ENCODE measurements at regions not wholly inside any gene's neighbourhood (a gene's known extent, or its start where the extent isn't known, plus 50 kb on each side); places are given as distances from the start of the nearest gene placed in this dataset.

DNA sequence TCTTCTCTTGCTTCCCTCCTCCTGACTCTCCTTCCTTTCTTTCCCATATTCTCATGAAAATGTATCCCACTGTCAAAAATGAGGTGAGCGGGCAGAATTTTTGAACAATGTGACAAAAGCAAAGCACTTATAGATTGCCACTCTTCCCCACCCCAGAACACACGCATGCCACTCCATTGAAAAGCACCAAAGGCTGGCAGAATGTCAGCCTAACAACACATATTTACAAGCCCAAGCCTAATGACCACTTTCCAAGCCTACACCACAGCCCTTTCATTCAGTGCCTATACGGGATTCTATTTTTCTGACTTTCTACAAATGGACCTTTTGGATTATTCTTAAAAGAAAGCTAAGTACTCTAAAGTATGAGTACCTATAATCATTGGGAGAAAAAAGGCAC is 62.9 kb upstream of the METAP2 start:
- TF ChIP-seq, protein P1, sequence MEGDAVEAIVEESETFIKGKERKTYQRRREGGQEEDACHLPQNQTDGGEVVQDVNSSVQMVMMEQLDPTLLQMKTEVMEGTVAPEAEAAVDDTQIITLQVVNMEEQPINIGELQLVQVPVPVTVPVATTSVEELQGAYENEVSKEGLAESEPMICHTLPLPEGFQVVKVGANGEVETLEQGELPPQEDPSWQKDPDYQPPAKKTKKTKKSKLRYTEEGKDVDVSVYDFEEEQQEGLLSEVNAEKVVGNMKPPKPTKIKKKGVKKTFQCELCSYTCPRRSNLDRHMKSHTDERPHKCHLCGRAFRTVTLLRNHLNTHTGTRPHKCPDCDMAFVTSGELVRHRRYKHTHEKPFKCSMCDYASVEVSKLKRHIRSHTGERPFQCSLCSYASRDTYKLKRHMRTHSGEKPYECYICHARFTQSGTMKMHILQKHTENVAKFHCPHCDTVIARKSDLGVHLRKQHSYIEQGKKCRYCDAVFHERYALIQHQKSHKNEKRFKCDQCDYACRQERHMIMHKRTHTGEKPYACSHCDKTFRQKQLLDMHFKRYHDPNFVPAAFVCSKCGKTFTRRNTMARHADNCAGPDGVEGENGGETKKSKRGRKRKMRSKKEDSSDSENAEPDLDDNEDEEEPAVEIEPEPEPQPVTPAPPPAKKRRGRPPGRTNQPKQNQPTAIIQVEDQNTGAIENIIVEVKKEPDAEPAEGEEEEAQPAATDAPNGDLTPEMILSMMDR (IDR thresholded peaks at IDR 0.05; ENCODE audit: low read depth, low read length), result no peak
- DNase-seq (ENCODE audit: low read depth in 2 of 2), result no peak
- no peak overlapping the region for H3K4me3 ChIP-seq (replicated peaks in 1 of 2; ENCODE audit: low read depth in 2 of 2, low read length in 2 of 2)

DNA sequence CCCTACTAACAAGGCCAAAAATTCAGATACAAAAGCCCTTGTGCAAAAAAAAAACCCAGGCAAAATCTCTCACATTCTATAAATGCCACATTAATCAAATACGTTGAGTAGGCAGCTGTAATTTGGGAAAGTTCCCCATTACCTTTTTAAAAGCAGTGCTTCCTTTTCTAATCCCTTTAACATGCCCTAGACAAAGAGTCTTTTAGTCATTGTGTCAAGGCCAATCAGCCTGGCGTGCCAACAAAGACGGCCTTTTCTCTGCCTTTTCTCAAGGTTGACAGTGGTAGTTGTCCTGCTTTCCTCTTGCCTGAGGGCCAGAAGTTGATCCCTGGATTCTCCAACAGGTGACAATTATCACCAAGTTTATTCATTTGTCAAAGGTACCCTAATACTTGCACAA is 62.5 kb upstream of the METAP2 start:
- no peak for DNase-seq (ENCODE audit: low read depth in 2 of 2)
- no peak overlapping the region for H3K4me3 ChIP-seq (replicated peaks in 1 of 2; ENCODE audit: low read depth in 2 of 2, low read length in 2 of 2)
- TF ChIP-seq, protein P1 (IDR thresholded peaks at IDR 0.05; ENCODE audit: low read depth, low read length), result no peak

DNA sequence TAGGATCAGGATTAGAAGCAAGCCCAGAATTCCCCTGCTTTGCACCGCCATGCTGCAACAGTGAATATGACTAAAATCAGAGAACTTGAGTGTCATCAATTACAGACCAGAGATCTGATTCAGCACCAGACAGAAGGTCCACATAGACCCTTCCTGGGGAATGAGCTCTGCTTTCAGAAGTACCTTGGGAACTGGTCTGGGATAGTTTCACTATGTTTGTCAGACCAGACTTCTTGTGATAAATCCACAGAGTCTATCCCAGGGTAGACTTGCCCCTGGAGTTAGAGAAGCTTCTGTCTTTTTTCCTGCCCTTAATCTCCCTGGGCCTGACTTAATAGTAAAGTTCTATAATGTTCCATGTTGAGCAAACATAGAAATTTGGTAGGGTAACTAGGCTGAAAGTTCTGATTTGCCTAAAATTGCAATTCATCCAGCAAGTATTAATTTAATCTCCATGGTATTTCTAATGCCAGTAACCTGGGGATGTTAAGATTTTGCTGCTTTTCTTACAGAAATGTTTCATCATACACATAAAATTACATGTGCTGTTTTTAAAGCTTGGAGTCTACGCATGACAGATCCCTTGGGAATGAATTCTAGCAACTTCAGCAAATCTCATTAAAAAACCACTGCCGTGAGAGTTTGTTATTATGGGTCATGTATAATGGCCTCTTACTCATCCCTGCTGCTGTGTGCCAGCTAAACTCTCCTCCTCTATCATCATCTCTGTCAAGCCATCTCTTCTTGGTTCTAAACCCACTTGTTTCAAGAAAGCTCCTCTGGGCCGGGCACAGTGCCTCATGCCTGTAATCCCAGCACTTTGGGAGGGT is 61.3 kb upstream of the METAP2 start:
- no peak overlapping the region for H3K4me3 ChIP-seq (replicated peaks in 1 of 2; ENCODE audit: low read depth in 2 of 2, low read length in 2 of 2)
- DNase-seq (ENCODE audit: low read depth in 2 of 2), result peak; percentile 82 to 92
- TF ChIP-seq, protein P1 (IDR thresholded peaks at IDR 0.05; ENCODE audit: low read depth, low read length), result no peak

DNA sequence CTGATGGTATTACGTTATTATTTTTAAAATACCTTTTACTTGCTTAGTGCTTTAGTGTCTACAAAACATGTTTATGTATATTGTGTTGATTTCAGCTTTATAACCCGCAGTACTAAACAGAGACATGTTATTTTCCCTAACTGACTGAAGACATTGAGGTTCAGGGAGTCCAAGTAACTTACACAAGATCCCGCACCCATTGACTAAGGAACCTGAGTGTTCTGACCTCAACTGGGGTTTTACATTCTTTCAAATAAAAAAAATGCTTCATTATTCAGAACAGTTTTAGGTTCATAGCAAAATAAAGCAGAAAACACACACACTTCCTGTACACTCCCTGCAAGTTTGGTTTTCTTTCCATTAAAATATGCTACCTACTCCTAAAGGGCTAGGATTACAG is 60.4 kb upstream of the METAP2 start:
- DNase-seq (ENCODE audit: low read depth in 2 of 2), result peak in 1 of 2 donors; percentile 48
- no peak overlapping the region for H3K4me3 ChIP-seq (replicated peaks in 1 of 2; ENCODE audit: low read depth in 2 of 2, low read length in 2 of 2)
- TF ChIP-seq, protein P1 (IDR thresholded peaks at IDR 0.05; ENCODE audit: low read depth, low read length), result no peak

DNA sequence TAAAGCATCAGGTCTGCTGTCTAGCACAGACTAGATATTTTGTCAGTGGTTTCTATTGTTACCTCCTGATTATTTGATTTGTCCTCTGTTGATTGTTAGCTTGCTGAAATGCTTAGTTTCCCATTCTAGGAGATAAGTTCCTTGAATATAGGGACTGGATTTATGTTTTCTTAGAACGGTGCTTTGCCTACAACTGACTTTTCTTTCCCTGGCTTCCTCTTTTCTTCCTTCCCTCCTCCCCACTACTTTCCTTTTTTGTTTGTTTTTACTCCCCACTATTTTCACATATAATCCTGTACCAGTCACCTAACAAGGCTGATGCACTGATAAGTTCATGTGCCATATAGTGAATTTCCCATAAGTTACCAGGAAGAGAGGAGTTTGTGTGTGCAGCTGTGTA is 58.5 kb upstream of the METAP2 start:
- no peak overlapping the region for H3K4me3 ChIP-seq (replicated peaks in 1 of 2; ENCODE audit: low read depth in 2 of 2, low read length in 2 of 2)
- no peak for DNase-seq (ENCODE audit: low read depth in 2 of 2)
- TF ChIP-seq, protein P1 (IDR thresholded peaks at IDR 0.05; ENCODE audit: low read depth, low read length), result no peak

DNA sequence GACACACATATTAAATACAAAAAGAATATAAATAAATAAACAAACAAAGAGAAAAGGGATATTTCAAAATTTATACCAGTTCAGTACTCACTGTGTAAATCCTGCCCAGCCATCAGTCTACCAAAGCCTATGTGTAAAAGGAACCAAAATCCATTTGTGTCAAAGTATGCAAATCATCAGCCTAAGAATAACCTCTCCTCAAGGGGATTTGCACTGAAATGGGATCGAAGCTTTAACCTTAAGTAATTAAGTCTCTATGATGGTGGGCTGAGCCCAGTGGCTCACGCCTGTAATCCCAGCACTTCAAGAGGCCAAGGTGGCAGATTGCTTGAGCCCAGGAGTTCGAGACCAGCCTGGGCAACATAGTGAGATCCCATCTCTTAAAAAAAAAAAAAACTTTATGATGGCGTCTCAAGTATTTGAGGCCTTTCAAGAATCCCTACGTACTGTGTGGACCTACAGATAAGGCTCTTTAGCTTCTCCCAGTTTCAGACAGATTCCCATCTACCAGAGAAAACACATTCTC is 57.8 kb upstream of the METAP2 start:
- H3K4me3 ChIP-seq (replicated peaks in 1 of 2; ENCODE audit: low read depth in 2 of 2, low read length in 2 of 2), result no peak overlapping the region
- TF ChIP-seq, protein P1 (IDR thresholded peaks at IDR 0.05; ENCODE audit: low read depth, low read length), result no peak

More for the DNA sequence above, 57.8 kb upstream of the METAP2 start:
- no peak for DNase-seq (ENCODE audit: low read depth in 2 of 2)

Measured in cardiac fibroblast (primary cell).